ENCODE measurements at regions not wholly inside any gene's neighbourhood (a gene's known extent, or its start where the extent isn't known, plus 50 kb on each side); places are given as distances from the start of the nearest gene placed in this dataset.
"Not testable (repeated sequence)": the region's sequence is repeated elsewhere in the genome, so short reads cannot be mapped to it uniquely, and the experiment has no call there.

DNA sequence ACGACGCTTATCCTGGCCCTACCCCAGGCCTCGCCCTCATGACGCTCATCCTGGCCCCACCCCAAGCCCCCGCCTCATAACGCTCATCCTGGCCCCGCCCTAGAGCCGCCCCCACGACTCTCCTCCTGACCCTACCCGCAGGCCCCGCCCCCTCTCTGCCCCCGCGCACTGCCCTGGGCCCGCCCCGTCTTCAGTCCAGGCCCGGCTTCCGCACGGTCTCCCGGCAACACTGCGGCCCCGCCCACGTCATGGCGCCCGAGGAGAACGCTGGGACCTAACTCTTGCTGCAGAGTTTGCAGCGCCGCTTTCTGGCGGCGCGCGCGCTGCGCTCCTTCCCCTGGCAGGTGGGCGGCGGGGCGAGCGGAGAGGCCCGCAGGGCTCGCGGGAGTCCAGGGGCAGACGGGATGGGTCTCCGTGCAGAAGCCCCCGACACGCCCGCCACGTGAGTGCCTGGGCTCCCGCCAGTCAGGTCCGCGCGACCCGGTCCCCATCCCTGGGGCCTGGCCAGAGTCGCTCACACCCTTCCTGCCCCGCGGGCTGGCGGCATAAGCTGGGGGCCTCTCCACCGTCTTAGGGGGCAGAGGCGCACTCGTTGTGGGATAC, 52.5 kb upstream of the ROPN1B start:
- DNase-seq (ENCODE audit: low read depth in 2 of 2) = peak; percentile 96 to 98
- TF ChIP-seq, protein P1, sequence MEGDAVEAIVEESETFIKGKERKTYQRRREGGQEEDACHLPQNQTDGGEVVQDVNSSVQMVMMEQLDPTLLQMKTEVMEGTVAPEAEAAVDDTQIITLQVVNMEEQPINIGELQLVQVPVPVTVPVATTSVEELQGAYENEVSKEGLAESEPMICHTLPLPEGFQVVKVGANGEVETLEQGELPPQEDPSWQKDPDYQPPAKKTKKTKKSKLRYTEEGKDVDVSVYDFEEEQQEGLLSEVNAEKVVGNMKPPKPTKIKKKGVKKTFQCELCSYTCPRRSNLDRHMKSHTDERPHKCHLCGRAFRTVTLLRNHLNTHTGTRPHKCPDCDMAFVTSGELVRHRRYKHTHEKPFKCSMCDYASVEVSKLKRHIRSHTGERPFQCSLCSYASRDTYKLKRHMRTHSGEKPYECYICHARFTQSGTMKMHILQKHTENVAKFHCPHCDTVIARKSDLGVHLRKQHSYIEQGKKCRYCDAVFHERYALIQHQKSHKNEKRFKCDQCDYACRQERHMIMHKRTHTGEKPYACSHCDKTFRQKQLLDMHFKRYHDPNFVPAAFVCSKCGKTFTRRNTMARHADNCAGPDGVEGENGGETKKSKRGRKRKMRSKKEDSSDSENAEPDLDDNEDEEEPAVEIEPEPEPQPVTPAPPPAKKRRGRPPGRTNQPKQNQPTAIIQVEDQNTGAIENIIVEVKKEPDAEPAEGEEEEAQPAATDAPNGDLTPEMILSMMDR (IDR thresholded peaks at IDR 0.05; ENCODE audit: low read depth, low read length) = peak; percentile 20
- peak overlapping the region; percentile 71 to 77 for H3K4me3 ChIP-seq (replicated peaks in 1 of 2; ENCODE audit: low read depth in 2 of 2, low read length in 2 of 2)

DNA sequence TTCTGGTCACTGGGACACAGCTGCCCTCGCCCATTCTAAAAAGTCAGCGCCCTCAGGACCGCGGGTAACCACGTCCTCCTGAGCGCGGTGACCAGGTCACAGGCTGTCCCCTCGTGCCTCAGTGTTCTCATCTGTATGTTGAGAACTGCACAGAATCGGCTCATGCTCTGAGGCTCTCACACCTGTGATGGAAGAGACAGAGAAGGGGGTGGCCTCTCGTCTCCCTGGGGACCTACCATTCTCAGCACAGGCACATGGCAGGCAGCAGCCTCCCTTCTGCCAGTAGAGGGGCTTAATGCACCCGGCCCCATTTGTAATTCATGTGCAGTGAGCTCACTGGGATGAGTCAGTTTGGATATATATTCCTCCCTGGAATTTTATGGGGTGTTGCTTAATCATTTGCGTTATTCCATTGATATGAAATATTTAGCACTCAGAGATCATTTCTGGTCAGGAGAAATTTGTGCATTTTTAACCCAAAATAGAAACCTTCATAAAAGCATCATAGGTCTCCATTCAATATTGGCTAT, 51.9 kb upstream of the ROPN1B start:
- peak; percentile 46 to 55 for DNase-seq (ENCODE audit: low read depth in 2 of 2)
- peak overlapping the region; percentile 71 to 77 for H3K4me3 ChIP-seq (replicated peaks in 1 of 2; ENCODE audit: low read depth in 2 of 2, low read length in 2 of 2)

DNA sequence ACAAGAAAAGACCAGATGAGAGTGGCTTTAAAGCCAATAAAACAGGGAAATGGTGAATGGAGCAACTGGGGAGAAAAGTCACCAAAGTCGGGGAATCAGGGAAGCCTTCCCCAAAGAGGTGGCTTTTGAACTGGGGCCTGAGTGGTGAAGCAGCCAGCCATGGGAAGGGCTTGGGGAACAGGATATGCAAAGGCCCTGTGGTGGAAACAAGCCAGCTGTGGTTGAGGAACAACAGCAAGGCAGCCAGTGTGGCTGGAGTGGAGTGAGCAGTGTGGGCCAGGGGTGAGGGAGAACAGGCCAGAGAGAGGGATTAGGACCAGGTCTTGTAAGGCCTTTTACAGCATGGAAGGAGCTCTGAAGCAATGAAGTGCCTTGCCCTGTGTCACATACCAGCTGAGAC, 51.0 kb upstream of the ROPN1B start:
- H3K4me3 ChIP-seq (replicated peaks in 1 of 2; ENCODE audit: low read depth in 2 of 2, low read length in 2 of 2); DNase-seq (ENCODE audit: low read depth in 2 of 2): not testable (repeated sequence)

DNA sequence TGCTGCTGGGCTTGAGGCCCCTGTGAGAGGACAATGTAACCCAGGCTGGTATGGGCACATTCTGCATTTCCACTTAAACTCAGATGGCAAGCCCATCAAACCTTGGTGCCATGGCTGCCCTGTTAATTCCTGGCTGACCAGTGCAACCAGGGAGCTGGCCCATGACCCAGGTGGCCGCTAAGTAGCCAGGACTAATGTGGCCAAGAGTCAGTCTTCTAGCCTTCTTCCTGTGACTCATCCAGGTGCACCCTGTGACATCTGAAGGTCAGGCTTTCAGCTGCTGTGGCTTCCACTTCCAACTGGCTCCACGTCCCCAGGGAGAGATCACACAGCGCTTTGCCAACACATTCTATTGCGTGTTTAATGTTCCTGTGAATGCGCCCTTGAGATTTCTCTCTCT, 50.5 kb upstream of the ROPN1B start:
- not testable (repeated sequence) for DNase-seq (ENCODE audit: low read depth in 2 of 2); H3K4me3 ChIP-seq (replicated peaks in 1 of 2; ENCODE audit: low read depth in 2 of 2, low read length in 2 of 2)

DNA sequence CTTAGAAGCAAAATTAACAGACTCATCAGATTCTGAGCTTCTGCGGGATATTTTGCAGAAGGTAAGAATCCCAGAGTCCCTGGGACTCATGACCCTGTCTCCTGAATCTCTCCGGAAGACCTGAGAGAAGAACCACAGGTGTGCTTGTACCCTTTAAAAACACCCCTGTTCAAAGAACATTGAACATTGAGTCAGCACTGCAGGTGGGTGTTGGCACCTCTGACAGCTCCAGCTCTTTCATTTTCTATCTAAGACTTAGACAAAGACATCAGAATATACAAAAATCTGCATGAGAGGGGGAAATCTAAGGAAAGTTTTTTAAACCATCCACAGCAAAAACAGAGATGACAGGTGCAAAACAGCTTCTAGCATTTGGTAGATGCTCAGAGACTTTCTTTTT, 50.1 kb upstream of the ROPN1B start:
- not testable (repeated sequence) for DNase-seq (ENCODE audit: low read depth in 2 of 2)

More for the DNA sequence above, 50.1 kb upstream of the ROPN1B start:
- not testable (repeated sequence) for H3K4me3 ChIP-seq (replicated peaks in 1 of 2; ENCODE audit: low read depth in 2 of 2, low read length in 2 of 2)
